GM12878 (cell line): ENCODE measurements at regions not wholly inside any gene's neighbourhood (a gene's known extent, or its start where the extent isn't known, plus 50 kb on each side); places are given as distances from the start of the nearest gene placed in this dataset.

Experiments used
- ATAC-seq: fragments of 200-7000 bp; cut with Tn5 transposase; 3 replicates; pipeline ENCODE4 v1.9.1; 2020; ENCODE audit warnings: mild to moderate bottlenecking, moderate library complexity
- BruUV-seq: library from RNA; stranded (reverse); fragments of 400-500 nt; replicated peaks from 2 replicates; lab custom pipeline; 2021; lab: Mats Ljungman, UMichigan
- CTCF ChIA-PET: fragments of 300-600 bp; sonication (Branson Sonifier 250); formaldehyde crosslinking; extraction: SDS; loops from one replicate; lab custom pipeline; 2021; ENCODE audit warnings: inconsistent platforms; lab: Yijun Ruan, JAX
- POLR2A ChIA-PET: fragments of 350-600 bp; formaldehyde crosslinking; extraction: SDS; loops from one replicate; lab custom pipeline; 2021; ENCODE audit warnings: inconsistent platforms; lab: Charles Lee
- RAD21 ChIA-PET: fragments of 300-600 bp; sonication (Branson Sonifier 250); formaldehyde crosslinking; loops from one replicate; lab custom pipeline; 2023; ENCODE audit warnings: antibody characterized with exemption; ENCODE audit not compliant: unreplicated experiment; lab: Charles Lee
- SMC1A ChIA-PET: fragments of 300-600 bp; sonication (Branson Sonifier 250); formaldehyde crosslinking; loops from one replicate; lab custom pipeline; 2023; ENCODE audit not compliant: unreplicated experiment, uncharacterized antibody; lab: Charles Lee
- DNase-seq: peaks from one replicate; pipeline ENCODE4 v3.0.0-alpha.2; 2011; ENCODE audit warnings: low read depth, low spot score
- FAIRE-seq: peaks from 3 replicates; lab custom pipeline; 2011; peaks lifted over from hg19 to GRCh38; lab: Jason Lieb, UNC
- H2AFZ ChIP-seq: 2 replicates; pipeline ENCODE4 v1.6.0; 2011; ENCODE audit warnings: low read depth, low read length, control low read depth; ENCODE audit not compliant: control insufficient read depth
- H3K27ac ChIP-seq: 2 replicates; pipeline ENCODE4 v1.5.1; 2011; ENCODE audit warnings: control low read depth; ENCODE audit not compliant: control insufficient read depth, insufficient read depth
- H3K27me3 ChIP-seq, 2 experiments: replicated peaks in 1 of 2; 2 replicates each; pipeline versions ENCODE4 v1.6.0 to v1.6.1; 2011; ENCODE audit warnings: low read length in 1 of 2; ENCODE audit not compliant: control insufficient read depth in 2 of 2, insufficient read depth in 2 of 2
- H3K36me3 ChIP-seq, 2 experiments: 2 replicates each; pipeline ENCODE4 v1.5.1; 2011; ENCODE audit warnings: low read length in 1 of 2; ENCODE audit not compliant: control insufficient read depth in 2 of 2, insufficient read depth in 2 of 2
- H3K4me1 ChIP-seq: 2 replicates; pipeline ENCODE4 v1.6.1; 2011; ENCODE audit warnings: mild to moderate bottlenecking, low read length, moderate library complexity, mixed read lengths; ENCODE audit not compliant: control insufficient read depth, insufficient read depth
- H3K4me2 ChIP-seq: 2 replicates; pipeline ENCODE4 v1.6.0; 2011; ENCODE audit warnings: control low read depth; ENCODE audit not compliant: control insufficient read depth, insufficient read depth
- H3K4me3 ChIP-seq: fragments of 200-600 bp; sonication (generic); 2 replicates; pipeline ENCODE4 v1.5.1; 2016
- H3K79me2 ChIP-seq: 2 replicates; pipeline ENCODE4 v1.6.0; 2011; ENCODE audit warnings: low read length; ENCODE audit not compliant: control insufficient read depth, insufficient read depth
- H3K9ac ChIP-seq: 2 replicates; pipeline ENCODE4 v1.8.0; 2011; ENCODE audit warnings: low read length, control low read depth, mixed read lengths; ENCODE audit not compliant: control insufficient read depth, insufficient read depth
- H3K9me3 ChIP-seq: replicated peaks from 3 replicates; pipeline ENCODE4 v1.5.1; 2011; ENCODE audit warnings: mild to moderate bottlenecking, low read length; ENCODE audit not compliant: control insufficient read depth, insufficient read depth
- H4K20me1 ChIP-seq: 2 replicates; pipeline ENCODE4 v1.6.0; 2011; ENCODE audit not compliant: control insufficient read depth, insufficient read depth
- CHD2 ChIP-seq: IDR thresholded peaks from 2 replicates; pipeline ENCODE4 v1.6.1; 2011; ENCODE audit warnings: low read depth, low read length, improper control_type of control experiment, borderline replicate concordance
- CREM ChIP-seq: IDR thresholded peaks from 2 replicates; pipeline ENCODE4 v1.6.1; 2014; ENCODE audit warnings: antibody characterized with exemption, low read depth
- HDAC2 ChIP-seq: fragments of 200-600 bp; sonication (generic); IDR thresholded peaks from 2 replicates; pipeline ENCODE4 v1.6.1; 2017
- RAD21 ChIP-seq: IDR thresholded peaks from 2 replicates; pipeline ENCODE4 v1.6.1; 2011; ENCODE audit warnings: mild to moderate bottlenecking, low read depth, low read length, moderate library complexity; ENCODE audit not compliant: insufficient read depth
- RAD51 ChIP-seq: fragments of 450-650 bp; IDR thresholded peaks from 2 replicates; pipeline ENCODE4 v1.6.1; 2016; ENCODE audit warnings: moderate library complexity, mild to moderate bottlenecking, inconsistent platforms
- RUNX3 ChIP-seq: IDR thresholded peaks from 2 replicates; pipeline ENCODE4 v1.6.1; 2012; ENCODE audit warnings: low read length, inconsistent platforms
- SIN3A ChIP-seq: IDR thresholded peaks from 2 replicates; pipeline ENCODE4 v1.6.1; 2012; ENCODE audit warnings: low read depth, low read length, improper control_type of control experiment
- ZNF384 ChIP-seq: IDR thresholded peaks from 2 replicates; pipeline ENCODE4 v1.6.1; 2012; ENCODE audit warnings: low read depth, mild to moderate bottlenecking, low read length, improper control_type of control experiment, borderline replicate concordance
- WGBS: methylation state at CpG from one replicate; pipeline ENCODE4 v1.1.6; 2016; ENCODE audit warnings: low lambda C conversion rate; ENCODE audit not compliant: insufficient replicate concordance, insufficient coverage; ENCODE audit errors: missing lambda C conversion rate; 5-methylcytosine and 5-hydroxymethylcytosine counted together
- in situ Hi-C: fragments of 300-500 bp; cut with MboI; formaldehyde crosslinking; loops from 9 replicates; pipeline ENCODE4 v1.14.3; 2018; ENCODE audit warnings: mixed read lengths
- intact Hi-C: fragments of 100-400 bp; cut with micrococcal nuclease; formaldehyde crosslinking; loops from one replicate; pipeline ENCODE4 v1.14.2; 2022; ENCODE audit not compliant: unreplicated experiment
- TF ChIP-seq, protein P1 (sequence below): fragments of 450-650 bp; IDR thresholded peaks from 2 replicates; pipeline ENCODE4 v1.6.1; 2018; ENCODE audit warnings: mild to moderate bottlenecking, low read depth, moderate library complexity; ENCODE audit not compliant: partially characterized antibody
- TF ChIP-seq, protein P2 (sequence below): fragments of 450-650 bp; IDR thresholded peaks from 2 replicates; pipeline ENCODE4 v1.6.1; 2018; ENCODE audit warnings: borderline replicate concordance, mild to moderate bottlenecking; ENCODE audit not compliant: partially characterized antibody

- Histone ChIP-seq H3K36me3 (peaks cover 15 to 16% of the 10 kb centered on the region in 2 experiments), H3K79me2 (peaks cover 15% of the 10 kb centered on the region), H2AFZ (no peak overlapping the region), H3K9me3 (no peaks in the 10 kb centered on the region), H3K4me2 (no peak overlapping the region), H3K27me3 (no peaks in the 10 kb centered on the region), H4K20me1 (no peaks in the 10 kb centered on the region), H3K27ac (no peak overlapping the region), H3K9ac (no peak overlapping the region), H3K4me1 (no peaks in the 10 kb centered on the region), H3K4me3 (no peak overlapping the region)
- TF ChIP-seq ZNF384: no peak
- TF ChIP-seq CREM: no peak
- no peak for TF ChIP-seq RAD51
- FAIRE-seq (no peak), ATAC-seq (no peak), DNase-seq (no peak)
- CTCF ChIA-PET: interaction anchor here (1.7 kb wide), 1 partner anchor 157 kb away, joined by 6 read pairs; no protein-coding TSS in a partner anchor
- POLR2A ChIA-PET: no interaction called here
- intact Hi-C loops (no loop called here), in situ Hi-C loops (loop anchor here (25.0 kb wide), 1 partner anchor 380 kb away; the partner anchor contains the start of genes HMGA1 and SMIM29)
- no TSS peak for BruUV-seq
- RAD21 ChIA-PET: interaction anchor here (0.7 kb wide), 1 partner anchor 40 kb away, joined by 3 read pairs; no protein-coding TSS in a partner anchor
- SMC1A ChIA-PET: no interaction called here
- 95% methylated on average over 7 of the region's 7 CpGs for WGBS
Observed at GRCh38 chr6:34617231-34617630, 61.1 kb upstream of the SPDEF start.

DNA sequence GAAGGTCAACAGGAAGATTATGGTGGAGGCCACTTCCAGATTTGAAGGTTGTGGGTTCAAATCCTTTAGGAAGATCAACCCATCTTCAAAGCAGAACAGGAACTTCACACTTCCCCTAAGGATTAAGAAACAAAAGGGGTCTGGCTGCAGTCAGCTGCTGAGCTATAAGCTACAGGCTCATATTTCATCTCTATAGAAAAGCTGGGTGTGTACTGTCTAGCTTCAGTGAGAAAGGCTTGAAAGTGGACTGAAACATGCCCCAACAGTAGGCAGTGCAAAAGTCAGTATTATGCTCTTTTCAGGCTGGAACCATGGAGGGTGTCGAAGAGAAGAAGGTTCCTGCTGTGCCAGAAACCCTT, 60.1 kb upstream of the SPDEF start:
- Histone ChIP-seq H3K9ac (no peak overlapping the region), H2AFZ (no peak overlapping the region), H3K27ac (no peak overlapping the region), H3K4me1 (no peaks in the 10 kb centered on the region), H4K20me1 (no peaks in the 10 kb centered on the region), H3K4me3 (no peak overlapping the region), H3K4me2 (no peak overlapping the region), H3K27me3 (no peaks in the 10 kb centered on the region), H3K9me3 (no peaks in the 10 kb centered on the region), H3K79me2 (peaks cover 16% of the 10 kb centered on the region), H3K36me3 (peaks cover 15 to 16% of the 10 kb centered on the region in 2 experiments)
- ATAC-seq (no peak), FAIRE-seq (no peak), DNase-seq (no peak)
- SMC1A ChIA-PET: no interaction called here
- intact Hi-C loops: no loop called here
- RAD21 ChIA-PET: no interaction called here
- POLR2A ChIA-PET: interaction anchor here (0.9 kb wide), 1 partner anchor 179 kb away, joined by 3 read pairs; no protein-coding TSS in a partner anchor
- CTCF ChIA-PET: interaction anchor here (0.8 kb wide), 1 partner anchor 8 kb away, joined by 3 read pairs; no protein-coding TSS in a partner anchor
- in situ Hi-C loops: loop anchor here (25.0 kb wide), 1 partner anchor 379 kb away; the partner anchor contains the start of genes HMGA1 and SMIM29
- 77% methylated on average over 1 of the region's 1 CpG for WGBS
- no TSS peak for BruUV-seq
- no peak for TF ChIP-seq SIN3A
- no peak for TF ChIP-seq RUNX3
- no peak for TF ChIP-seq RAD21
- TF ChIP-seq, protein P1, sequence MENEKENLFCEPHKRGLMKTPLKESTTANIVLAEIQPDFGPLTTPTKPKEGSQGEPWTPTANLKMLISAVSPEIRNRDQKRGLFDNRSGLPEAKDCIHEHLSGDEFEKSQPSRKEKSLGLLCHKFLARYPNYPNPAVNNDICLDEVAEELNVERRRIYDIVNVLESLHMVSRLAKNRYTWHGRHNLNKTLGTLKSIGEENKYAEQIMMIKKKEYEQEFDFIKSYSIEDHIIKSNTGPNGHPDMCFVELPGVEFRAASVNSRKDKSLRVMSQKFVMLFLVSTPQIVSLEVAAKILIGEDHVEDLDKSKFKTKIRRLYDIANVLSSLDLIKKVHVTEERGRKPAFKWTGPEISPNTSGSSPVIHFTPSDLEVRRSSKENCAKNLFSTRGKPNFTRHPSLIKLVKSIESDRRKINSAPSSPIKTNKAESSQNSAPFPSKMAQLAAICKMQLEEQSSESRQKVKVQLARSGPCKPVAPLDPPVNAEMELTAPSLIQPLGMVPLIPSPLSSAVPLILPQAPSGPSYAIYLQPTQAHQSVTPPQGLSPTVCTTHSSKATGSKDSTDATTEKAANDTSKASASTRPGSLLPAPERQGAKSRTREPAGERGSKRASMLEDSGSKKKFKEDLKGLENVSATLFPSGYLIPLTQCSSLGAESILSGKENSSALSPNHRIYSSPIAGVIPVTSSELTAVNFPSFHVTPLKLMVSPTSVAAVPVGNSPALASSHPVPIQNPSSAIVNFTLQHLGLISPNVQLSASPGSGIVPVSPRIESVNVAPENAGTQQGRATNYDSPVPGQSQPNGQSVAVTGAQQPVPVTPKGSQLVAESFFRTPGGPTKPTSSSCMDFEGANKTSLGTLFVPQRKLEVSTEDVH: no peak
- no peak for TF ChIP-seq CHD2
- TF ChIP-seq, protein P2, sequence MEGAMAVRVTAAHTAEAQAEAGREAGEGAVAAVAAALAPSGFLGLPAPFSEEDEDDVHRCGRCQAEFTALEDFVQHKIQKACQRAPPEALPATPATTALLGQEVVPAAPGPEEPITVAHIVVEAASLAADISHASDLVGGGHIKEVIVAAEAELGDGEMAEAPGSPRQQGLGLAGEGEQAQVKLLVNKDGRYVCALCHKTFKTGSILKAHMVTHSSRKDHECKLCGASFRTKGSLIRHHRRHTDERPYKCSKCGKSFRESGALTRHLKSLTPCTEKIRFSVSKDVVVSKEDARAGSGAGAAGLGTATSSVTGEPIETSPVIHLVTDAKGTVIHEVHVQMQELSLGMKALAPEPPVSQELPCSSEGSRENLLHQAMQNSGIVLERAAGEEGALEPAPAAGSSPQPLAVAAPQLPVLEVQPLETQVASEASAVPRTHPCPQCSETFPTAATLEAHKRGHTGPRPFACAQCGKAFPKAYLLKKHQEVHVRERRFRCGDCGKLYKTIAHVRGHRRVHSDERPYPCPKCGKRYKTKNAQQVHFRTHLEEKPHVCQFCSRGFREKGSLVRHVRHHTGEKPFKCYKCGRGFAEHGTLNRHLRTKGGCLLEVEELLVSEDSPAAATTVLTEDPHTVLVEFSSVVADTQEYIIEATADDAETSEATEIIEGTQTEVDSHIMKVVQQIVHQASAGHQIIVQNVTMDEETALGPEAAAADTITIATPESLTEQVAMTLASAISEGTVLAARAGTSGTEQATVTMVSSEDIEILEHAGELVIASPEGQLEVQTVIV: no peak
- no peak for TF ChIP-seq HDAC2
